ENCODE measurements at regions not wholly inside any gene's neighbourhood (a gene's known extent, or its start where the extent isn't known, plus 50 kb on each side); places are given as distances from the start of the nearest gene placed in this dataset.

DNA sequence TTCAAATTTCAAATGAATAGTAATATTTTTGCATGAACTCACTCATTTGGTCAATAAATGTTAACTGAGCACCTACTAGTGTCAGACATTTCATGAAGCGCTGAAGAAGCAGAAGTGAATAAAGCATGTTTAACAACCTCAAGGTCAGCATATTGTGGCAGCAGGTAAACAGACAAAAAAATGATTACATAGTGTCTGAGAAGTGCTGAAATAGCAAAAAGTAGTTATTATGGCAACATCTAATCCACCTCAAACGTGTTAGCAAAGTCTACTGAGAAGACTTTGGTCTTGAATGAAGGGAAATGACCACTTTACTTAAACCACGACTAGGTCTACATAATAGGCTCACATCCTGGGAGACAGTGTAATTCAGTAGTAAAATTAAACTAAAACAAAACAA lies 452.2 kb upstream of the LRATD1 start:
- H4K91ac ChIP-seq (replicated peaks; ENCODE audit: insufficient read length, low read length): no peak overlapping the region
- H2BK120ac ChIP-seq (replicated peaks; ENCODE audit: low read depth, low read length): no peak overlapping the region
- no peaks in the 10 kb centered on the region for H3K27me3 ChIP-seq (replicated peaks in 1 of 4; ENCODE audit: control insufficient read depth in 3 of 4, extremely low read depth in 1 of 4, insufficient read depth in 3 of 4, low read length in 3 of 4)
- H3K4ac ChIP-seq (replicated peaks; ENCODE audit: insufficient read length, low read depth, low read length): no peak overlapping the region
- POLR2A ChIA-PET (ENCODE audit: partially characterized antibody): no interaction called here
- no peaks in the 10 kb centered on the region for H3K9me3 ChIP-seq (ENCODE audit: insufficient read depth in 2 of 2, low read depth in 1 of 2, low read length in 1 of 2)
- no peaks in the 10 kb centered on the region for H3K23me2 ChIP-seq (ENCODE audit: low read depth, low read length)
- H3K56ac ChIP-seq (replicated peaks; ENCODE audit: insufficient read length, low read depth, low read length): no peak overlapping the region
- no peak overlapping the region for H2BK12ac ChIP-seq (ENCODE audit: low read depth, low read length)
- no peak for DNase-seq (ENCODE audit: low read depth in 1 of 2, low spot score in 2 of 2)
- 93% methylated on average over 3 of the region's 3 CpGs; no CpG with 5 or more reads in 1 of the 2 experiments for WGBS, 2 experiments (ENCODE audit: extremely low coverage in 1 of 2, insufficient coverage in 1 of 2, insufficient read length in 1 of 2, insufficient replicate concordance in 2 of 2, low coverage in 1 of 2, low lambda C conversion rate in 2 of 2, missing lambda C conversion rate in 1 of 2)
- H3K36me3 ChIP-seq (ENCODE audit: control insufficient read depth in 2 of 4, insufficient read depth in 4 of 4, low read length in 3 of 4): no peaks in the 10 kb centered on the region
- no peak overlapping the region for H3K4me3 ChIP-seq (ENCODE audit: extremely low read depth in 1 of 4, insufficient read depth in 2 of 4, low read depth in 3 of 4, low read length in 4 of 4)
- H2BK5ac ChIP-seq (ENCODE audit: low read depth, low read length): no peak overlapping the region
- H3K4me1 ChIP-seq (replicated peaks in 1 of 4; ENCODE audit: control insufficient read depth in 3 of 4, insufficient read depth in 4 of 4, low read length in 3 of 4): no peaks in the 10 kb centered on the region
- no peak overlapping the region for H4K5ac ChIP-seq (ENCODE audit: insufficient read length, low read depth, low read length)
- CTCF ChIA-PET (ENCODE audit: partially characterized antibody): no interaction called here
- no peak overlapping the region for H3K4me2 ChIP-seq (ENCODE audit: insufficient read depth in 1 of 2, low read depth in 2 of 2, low read length in 2 of 2)
- H3K79me1 ChIP-seq (ENCODE audit: low read depth, low read length): no peaks in the 10 kb centered on the region
- no peak overlapping the region for H2BK15ac ChIP-seq (ENCODE audit: low read length)
- no peaks in the 10 kb centered on the region for H4K20me1 ChIP-seq (replicated peaks in 1 of 2; ENCODE audit: control insufficient read depth in 1 of 2, insufficient read depth in 2 of 2, low read length in 2 of 2)
- H2AK5ac ChIP-seq (ENCODE audit: low read depth, low read length): no peak overlapping the region
- no peak overlapping the region for H3K23ac ChIP-seq (ENCODE audit: insufficient read length)
- FAIRE-seq: no peak
- H3K18ac ChIP-seq (ENCODE audit: extremely low read depth, low read length): no peak overlapping the region
- H3K14ac ChIP-seq (ENCODE audit: insufficient read length): no peak overlapping the region
- H4K8ac ChIP-seq (ENCODE audit: extremely low read depth, insufficient read depth, low read length): no peak overlapping the region
- H3K27ac ChIP-seq (ENCODE audit: low read depth, low read length): no peak overlapping the region
- no peak overlapping the region for H2BK20ac ChIP-seq (ENCODE audit: low read length)
- H3K9ac ChIP-seq (replicated peaks in 1 of 4; ENCODE audit: extremely low read depth in 1 of 4, low read depth in 3 of 4, low read length in 3 of 4): no peak overlapping the region
- H3K79me2 ChIP-seq (ENCODE audit: control insufficient read depth in 1 of 2, insufficient read depth in 2 of 2, low read length in 2 of 2): no peaks in the 10 kb centered on the region
- TF ChIP-seq POLR2A (IDR thresholded peaks at IDR 0.05; ENCODE audit: control extremely low read depth in 1 of 2, low read depth in 2 of 2, low read length in 2 of 2) (no peak), KDM4A (IDR thresholded peaks at IDR 0.05; ENCODE audit: low read depth, low read length, severe bottlenecking) (no peak)
- no peak overlapping the region for H2AFZ ChIP-seq (ENCODE audit: low read length)

Measured in H1 (cell line).